NT2/D1 (cell line): ENCODE measurements at regions not wholly inside any gene's neighbourhood (a gene's known extent, or its start where the extent isn't known, plus 50 kb on each side); places are given as distances from the start of the nearest gene placed in this dataset.

ENCODE experiments used
- SUZ12 ChIP-seq: IDR thresholded peaks from 2 replicates; pipeline ENCODE4 v1.6.1; 2011; ENCODE audit not compliant: insufficient read length, insufficient read depth; ENCODE audit errors: extremely low read depth
- YY1 ChIP-seq: IDR thresholded peaks from 2 replicates; pipeline ENCODE4 v1.6.1; 2011; ENCODE audit not compliant: insufficient read length, insufficient read depth

DNA sequence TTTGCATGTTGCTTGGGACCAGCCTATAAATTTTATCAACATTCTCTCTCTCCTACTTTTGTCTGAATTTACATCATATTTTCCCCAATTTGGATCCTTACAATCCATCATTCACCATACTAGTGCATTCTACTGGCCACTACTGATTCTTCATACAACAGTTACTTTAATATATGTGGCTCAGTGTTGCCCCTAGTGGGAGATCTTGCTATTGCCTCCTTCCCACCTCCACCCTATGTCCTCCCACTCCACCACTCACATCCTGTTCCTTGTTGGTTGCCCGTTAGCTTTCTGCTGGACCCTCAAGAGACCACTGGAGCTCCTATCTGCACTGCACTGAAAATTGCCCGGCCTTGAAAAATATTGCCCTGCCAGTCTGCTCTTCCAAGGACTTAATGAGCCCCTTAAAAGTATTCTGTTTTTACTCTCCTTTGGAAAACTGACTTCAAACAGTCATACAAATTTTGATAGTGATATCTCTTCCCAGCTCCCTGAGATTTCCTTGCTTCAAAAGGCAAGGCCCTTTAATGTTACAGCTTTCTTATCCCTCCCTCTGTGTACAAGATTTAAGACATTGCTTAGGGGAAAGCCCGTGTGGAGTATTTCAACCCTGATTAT lies 243.2 kb upstream of the TMEM229A start:
- TF ChIP-seq SUZ12: no peak
- no peak for TF ChIP-seq YY1
